Adrenal gland (tissue), 5 donors: ENCODE measurements at regions not wholly inside any gene's neighbourhood (a gene's known extent, or its start where the extent isn't known, plus 50 kb on each side); places are given as distances from the start of the nearest gene placed in this dataset.

Experiments used
- CTCF ChIP-seq, 6 experiments: fragments of 450-650 bp in 4 of 6; fragments of 200-600 bp in 2 of 6; sonication (generic) in 1 of 6; IDR thresholded peaks; 1 replicate in 5 of 6; 2 replicates in 1 of 6; pipeline versions ENCODE4 v1.5.1 to v1.8.0; 2016 to 2021; ENCODE audit warnings: antibody characterized with exemption in 6 of 6, mild to moderate bottlenecking in 2 of 6, moderate library complexity in 1 of 6
- POLR2A ChIP-seq, 2 donors: fragments of 450-650 bp; IDR thresholded peaks; one replicate each; pipeline ENCODE4 v1.6.1; 2017; ENCODE audit warnings: antibody characterized with exemption in 2 of 2, mild to moderate bottlenecking in 2 of 2, moderate library complexity in 1 of 2
- donor health status: DM: no; HTN: no; CAD: no.

DNA sequence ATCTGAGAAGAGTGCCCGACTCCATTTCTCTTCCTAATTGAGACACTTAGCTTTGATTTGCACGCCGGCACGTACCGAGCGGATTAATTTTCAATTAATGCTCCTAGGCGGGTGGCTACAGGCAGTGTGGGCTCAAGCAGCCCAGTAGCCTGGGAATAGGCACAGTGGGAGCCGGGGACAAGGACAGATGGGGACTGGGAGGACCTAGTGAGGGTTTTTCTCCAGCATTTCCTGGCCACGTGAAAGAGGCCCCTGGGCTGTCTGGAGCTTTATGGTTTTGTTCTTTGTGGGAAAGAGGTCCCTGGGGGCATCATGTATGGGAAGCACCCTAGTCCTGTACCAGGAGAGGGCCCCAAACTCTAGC, 78.6 kb upstream of the CSF3R start:
- no peak for TF ChIP-seq CTCF (IDR thresholded peaks at IDR 0.05)
- no peak for TF ChIP-seq POLR2A (IDR thresholded peaks at IDR 0.05)
